ENCODE measurements at regions not wholly inside any gene's neighbourhood (a gene's known extent, or its start where the extent isn't known, plus 50 kb on each side); places are given as distances from the start of the nearest gene placed in this dataset.

DNA sequence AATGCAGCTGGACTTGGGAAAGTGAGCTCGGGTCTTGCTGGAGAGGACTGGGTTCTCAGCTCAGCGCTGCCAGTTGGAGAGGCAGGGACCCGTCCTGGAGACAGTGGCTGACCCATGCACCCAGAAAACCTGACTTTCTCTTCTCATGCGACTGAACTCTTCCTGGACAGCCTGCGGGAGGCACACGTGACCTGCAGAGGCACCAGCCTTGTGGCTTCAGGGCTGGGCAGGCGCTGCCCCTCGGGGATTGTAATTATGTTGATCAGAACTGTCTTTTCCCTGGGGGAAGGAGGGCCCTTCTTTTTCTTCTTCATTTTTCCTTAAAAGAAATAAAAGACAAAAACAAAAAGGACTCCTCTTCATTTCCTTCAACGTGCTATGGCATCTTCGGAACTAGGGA lies 198.1 kb downstream of the VAPA start:
- TF ChIP-seq POLR2A (IDR thresholded peaks at IDR 0.05): no peak
- TF ChIP-seq, protein P1, sequence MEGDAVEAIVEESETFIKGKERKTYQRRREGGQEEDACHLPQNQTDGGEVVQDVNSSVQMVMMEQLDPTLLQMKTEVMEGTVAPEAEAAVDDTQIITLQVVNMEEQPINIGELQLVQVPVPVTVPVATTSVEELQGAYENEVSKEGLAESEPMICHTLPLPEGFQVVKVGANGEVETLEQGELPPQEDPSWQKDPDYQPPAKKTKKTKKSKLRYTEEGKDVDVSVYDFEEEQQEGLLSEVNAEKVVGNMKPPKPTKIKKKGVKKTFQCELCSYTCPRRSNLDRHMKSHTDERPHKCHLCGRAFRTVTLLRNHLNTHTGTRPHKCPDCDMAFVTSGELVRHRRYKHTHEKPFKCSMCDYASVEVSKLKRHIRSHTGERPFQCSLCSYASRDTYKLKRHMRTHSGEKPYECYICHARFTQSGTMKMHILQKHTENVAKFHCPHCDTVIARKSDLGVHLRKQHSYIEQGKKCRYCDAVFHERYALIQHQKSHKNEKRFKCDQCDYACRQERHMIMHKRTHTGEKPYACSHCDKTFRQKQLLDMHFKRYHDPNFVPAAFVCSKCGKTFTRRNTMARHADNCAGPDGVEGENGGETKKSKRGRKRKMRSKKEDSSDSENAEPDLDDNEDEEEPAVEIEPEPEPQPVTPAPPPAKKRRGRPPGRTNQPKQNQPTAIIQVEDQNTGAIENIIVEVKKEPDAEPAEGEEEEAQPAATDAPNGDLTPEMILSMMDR (IDR thresholded peaks at IDR 0.05): no peak
